NCI-H446 (cell line): ENCODE measurements at regions not wholly inside any gene's neighbourhood (a gene's known extent, or its start where the extent isn't known, plus 50 kb on each side); places are given as distances from the start of the nearest gene placed in this dataset.
"Not testable (repeated sequence)": the region's sequence is repeated elsewhere in the genome, so short reads cannot be mapped to it uniquely, and the experiment has no call there.

Source experiments
- DNase-seq, 2 experiments: peaks; one replicate each; lab custom pipeline; 2025; lab: John Stamatoyannopoulos, UW

- DNase-seq, result no peak
Measured at GRCh38 chr6:92522589-92522988, 896.8 kb downstream of the EPHA7 start.

DNA sequence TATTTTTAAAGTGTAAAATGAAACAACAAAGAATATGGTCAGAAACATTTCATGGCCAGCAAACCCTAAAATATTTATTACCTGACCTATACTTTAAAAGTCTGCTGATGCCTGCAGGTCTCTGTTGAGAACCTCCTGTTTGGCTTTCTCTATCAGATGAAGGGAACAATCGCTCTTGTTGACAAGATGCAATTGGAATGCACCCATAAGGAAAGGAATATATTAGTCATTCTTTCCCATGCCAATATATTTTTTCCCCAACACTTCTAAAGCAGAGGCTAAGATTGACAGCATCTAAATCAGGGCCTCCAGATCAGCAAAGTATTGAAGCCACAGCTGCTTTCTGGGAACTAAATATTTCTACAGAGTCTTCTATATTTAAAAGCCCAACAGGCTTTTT lies 897.8 kb downstream of the EPHA7 start:
- DNase-seq, result no peak

DNA sequence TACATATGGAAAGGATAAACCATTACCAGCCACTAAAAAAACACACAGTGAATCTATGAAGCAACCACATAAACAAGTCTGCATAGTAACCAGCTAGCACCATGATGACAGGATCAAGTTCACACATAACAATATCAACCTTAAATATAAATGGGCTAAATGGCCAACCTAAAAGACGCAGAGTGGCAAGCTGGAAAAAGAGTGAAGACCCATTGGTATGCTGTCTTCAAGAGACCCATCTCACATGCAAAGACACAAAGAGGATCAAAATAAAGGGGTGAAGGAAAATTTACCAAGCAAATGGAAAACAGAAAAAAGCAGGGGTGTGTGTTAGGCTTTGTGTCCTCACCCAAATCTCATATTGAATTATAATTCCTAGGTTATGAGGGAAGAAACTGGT lies 909.2 kb downstream of the EPHA7 start:
- DNase-seq, result no peak

DNA sequence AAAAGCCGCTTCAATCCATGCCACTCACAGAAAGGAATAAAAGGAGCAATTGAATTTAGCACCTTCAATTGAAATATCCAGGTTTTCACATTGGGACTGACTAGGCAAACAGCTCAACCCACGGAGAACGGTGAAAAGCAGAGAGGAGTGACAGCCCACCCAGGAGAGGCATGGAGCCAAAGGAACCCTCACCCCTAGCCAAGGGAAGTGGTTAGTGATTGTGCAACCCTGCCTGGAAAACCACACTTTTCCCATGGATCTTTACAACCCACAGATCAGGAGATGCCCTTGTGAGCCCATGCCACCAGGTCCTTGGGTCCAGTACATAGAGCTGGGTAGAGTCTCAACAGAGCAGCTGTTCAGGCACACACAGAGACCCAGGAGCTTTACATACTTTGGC lies 911.8 kb downstream of the EPHA7 start:
- no peak for DNase-seq

DNA sequence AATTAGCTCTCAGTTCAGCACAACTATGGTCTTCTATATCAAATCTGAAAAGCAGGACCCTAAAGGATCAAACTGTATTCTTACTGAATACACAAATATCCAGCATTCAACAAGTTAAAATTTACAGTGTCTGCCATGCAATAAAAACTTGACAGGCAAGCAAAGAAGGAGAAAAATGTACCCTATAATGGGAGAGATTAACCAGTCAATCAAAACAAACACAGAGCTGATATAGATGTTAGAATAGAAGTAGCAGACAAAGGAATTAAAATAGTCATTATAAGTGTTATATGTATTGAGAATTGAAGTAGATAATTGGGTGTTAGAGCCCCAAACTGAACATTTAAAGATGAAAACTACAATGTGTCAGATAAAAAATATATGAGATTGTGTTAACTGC lies 914.9 kb downstream of the EPHA7 start:
- no peak for DNase-seq

GRCh38 chr6:92497281-92497680 lies 922.1 kb downstream of the EPHA7 start:
- DNase-seq, result no peak

- no peak for DNase-seq
Measured at GRCh38 chr6:92496527-92496926, 922.8 kb downstream of the EPHA7 start.

GRCh38 chr6:92495242-92495641 lies 924.1 kb downstream of the EPHA7 start:
- no peak for DNase-seq

DNA sequence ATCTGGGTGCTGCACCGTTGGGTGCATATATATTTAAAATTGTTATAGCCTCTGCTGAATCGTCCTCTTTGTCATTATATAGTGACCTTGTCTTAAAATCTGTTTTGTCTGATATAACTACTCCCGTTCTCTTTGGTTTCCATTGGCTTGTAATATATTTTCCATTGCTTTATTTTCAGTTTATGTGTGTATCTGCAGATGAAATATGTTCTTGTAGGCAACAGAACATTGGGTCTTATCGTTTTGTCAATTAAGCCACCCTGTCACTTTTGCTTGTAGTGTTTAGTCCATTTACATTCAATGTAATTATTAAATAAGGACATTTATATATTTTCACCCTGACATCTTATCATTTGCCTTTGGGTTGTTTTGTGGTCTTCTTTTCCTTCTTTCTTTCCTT lies 933.9 kb downstream of the EPHA7 start:
- DNase-seq, result no peak

- no peak for DNase-seq
Measured at GRCh38 chr6:92479831-92480230, 939.5 kb downstream of the EPHA7 start.

- DNase-seq, result no peak
Measured at GRCh38 chr6:92473056-92473455, 946.3 kb downstream of the EPHA7 start.

DNA sequence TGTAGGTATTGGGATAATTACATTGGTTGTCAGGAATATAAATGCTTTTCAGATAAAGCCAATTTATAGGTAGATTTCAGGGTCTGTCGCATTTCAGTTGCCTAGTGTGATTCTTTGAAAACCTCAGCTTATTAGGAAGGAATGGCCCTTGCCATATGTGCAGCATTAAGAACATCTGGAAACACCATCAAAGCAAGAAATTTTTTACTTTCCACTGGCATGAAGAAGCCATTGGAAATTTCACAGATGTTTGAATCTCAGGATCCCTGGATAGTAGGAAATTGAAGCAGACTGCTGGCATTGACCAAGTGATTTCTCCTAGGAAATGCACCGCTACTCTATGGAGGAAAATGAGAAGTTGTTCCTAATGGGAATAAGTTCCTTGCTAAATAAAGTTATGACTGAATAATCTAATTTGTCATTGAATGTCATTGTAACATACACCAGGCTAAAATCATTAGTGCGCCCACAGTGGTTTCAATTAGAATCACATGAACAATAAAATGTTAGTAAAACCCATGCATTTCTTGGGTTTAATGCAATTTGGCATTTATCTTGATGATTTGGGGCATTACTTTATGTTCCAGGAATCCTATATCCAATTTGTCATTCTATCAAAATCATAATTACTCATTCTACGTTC lies 950.1 kb downstream of the EPHA7 start:
- no peak for DNase-seq

GRCh38 chr6:92468066-92468465 lies 951.3 kb downstream of the EPHA7 start:
- DNase-seq, result no peak

DNA sequence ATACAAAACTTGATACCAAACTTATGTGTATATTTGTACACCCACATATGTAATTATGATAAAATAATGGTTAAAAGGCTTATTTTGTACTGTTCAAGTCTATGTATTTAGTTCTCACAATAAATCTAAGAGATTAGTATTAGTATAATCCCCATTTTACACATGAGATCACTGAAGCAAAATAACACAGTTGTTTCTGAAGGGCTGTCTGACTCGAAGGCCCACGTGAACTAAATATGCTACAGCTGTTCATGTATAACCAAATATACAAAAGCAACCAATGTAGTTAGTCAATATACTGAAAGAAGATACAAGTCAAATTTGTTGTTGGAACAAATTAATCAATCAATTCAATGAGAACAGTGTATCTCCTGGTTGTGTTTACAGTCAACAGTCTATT lies 959.2 kb downstream of the EPHA7 start:
- no peak for DNase-seq

GRCh38 chr6:92459606-92460005 lies 959.8 kb downstream of the EPHA7 start:
- DNase-seq, result no peak

GRCh38 chr6:92446052-92446451 lies 973.3 kb downstream of the EPHA7 start:
- no peak for DNase-seq

- DNase-seq, result no peak
Measured at GRCh38 chr6:92433911-92434310, 985.4 kb downstream of the EPHA7 start.

DNA sequence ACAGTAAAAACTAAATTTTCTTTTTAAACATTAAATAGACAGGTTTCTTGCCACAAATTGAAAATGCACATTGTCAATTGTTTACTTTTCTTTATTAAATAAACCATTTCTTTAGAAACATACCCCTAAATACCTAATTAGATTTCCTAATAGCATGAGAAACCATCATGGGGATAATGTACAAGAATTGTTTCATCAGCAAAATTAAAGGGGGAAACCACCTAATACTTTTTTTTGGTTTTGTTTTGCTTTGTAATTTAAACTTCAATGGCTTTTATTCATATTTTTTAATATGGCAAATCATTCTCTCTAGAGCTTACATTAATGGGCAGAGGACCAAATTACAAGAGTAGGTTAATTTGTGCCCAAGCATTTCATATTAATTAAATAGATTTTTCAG lies 987.9 kb downstream of the EPHA7 start:
- no peak for DNase-seq

- DNase-seq, result no peak
Measured at GRCh38 chr6:92428448-92428847, 990.9 kb downstream of the EPHA7 start.

DNA sequence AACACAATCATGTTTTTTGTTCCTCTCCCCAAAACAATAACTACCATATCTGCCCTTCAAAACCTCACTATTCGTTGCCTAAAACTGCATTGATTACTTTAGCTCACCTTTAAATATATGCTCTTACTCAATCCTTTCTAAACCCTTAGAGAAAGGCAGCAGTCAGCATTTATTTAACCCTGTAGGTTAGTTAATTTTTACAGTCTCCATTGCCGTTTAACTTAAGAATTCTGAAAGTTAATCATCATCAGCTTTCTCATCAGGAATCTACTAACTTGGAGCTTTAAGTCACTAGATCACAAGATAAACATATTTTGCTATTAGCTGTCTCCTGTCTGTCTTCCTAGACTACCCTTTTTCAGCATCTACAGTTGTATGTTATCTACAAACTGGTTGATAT lies 991.9 kb downstream of the EPHA7 start:
- no peak for DNase-seq

DNA sequence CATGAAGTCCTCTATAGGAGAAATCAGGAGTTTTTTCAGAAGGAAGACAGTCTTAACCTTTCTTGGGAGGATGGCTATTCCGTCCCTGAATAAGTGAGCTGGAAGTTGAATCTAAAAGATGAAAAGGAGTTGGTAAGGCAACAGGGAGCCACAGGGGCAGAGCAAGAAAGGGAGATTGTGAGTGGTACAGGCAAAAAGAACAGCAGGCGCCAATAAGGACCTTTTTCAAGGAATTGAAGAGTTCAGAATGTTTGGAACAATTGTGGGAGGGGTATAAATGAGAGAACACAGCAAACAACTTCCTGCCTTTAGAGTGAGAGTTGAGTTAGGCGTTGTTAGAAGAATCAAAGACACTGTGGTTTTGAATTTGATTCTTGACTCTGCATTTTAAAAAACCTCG lies 1003.7 kb downstream of the EPHA7 start:
- DNase-seq, result no peak

GRCh38 chr6:92408350-92408749 lies 1011.0 kb downstream of the EPHA7 start:
- no peak for DNase-seq

DNA sequence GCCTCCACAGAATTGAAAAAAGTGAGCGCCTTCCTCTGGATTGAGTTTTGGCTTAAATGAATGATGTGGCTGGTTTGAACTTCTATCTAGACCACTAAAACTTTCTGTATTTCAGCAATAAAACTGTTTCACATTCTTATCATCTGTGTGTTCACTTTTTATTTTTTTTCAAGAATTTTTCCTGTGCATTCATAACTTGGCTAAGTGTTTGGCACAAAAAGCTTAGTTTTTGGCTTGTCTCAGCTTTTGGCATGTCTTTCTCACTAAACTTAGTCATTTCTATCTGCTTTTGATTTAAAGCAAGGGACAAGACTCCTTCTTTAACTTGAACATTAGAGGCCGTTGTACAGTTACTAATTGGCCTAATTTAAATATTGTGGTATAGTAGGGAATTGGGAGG lies 1015.1 kb downstream of the EPHA7 start:
- peak; percentile 1 to 35 for DNase-seq

DNA sequence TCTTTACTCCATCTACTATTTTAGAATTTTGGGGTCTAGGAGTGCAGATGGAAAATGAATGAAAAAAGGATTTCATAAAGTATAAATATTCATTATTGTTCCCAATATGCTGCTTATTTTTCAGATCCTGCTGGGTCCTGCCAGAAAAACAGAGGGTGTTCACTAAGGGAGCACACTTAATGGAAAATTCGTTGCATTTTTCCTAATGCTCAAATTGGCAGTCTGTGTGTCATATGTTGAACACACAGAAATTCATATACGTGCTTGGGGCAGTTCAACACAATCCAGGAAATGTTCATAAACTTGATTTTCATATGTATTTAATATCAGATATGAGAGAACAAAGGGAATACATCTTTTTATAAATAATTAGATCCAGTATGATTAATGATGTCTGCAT lies 1019.4 kb downstream of the EPHA7 start:
- DNase-seq, result no peak

GRCh38 chr6:92388706-92389105 lies 1030.7 kb downstream of the EPHA7 start:
- DNase-seq, result not testable (repeated sequence)
